GM12878 (cell line): ENCODE measurements at regions not wholly inside any gene's neighbourhood (a gene's known extent, or its start where the extent isn't known, plus 50 kb on each side); places are given as distances from the start of the nearest gene placed in this dataset.

Experiments
- ATAC-seq: fragments of 200-7000 bp; cut with Tn5 transposase; 3 replicates; pipeline ENCODE4 v1.9.1; 2020; ENCODE audit warnings: mild to moderate bottlenecking, moderate library complexity
- BruUV-seq: library from RNA; stranded (reverse); fragments of 400-500 nt; replicated peaks from 2 replicates; lab custom pipeline; 2021; lab: Mats Ljungman, UMichigan
- CTCF ChIA-PET: fragments of 300-600 bp; sonication (Branson Sonifier 250); formaldehyde crosslinking; extraction: SDS; loops from one replicate; lab custom pipeline; 2021; ENCODE audit warnings: inconsistent platforms; lab: Yijun Ruan, JAX
- POLR2A ChIA-PET: fragments of 350-600 bp; formaldehyde crosslinking; extraction: SDS; loops from one replicate; lab custom pipeline; 2021; ENCODE audit warnings: inconsistent platforms; lab: Charles Lee
- RAD21 ChIA-PET: fragments of 300-600 bp; sonication (Branson Sonifier 250); formaldehyde crosslinking; loops from one replicate; lab custom pipeline; 2023; ENCODE audit warnings: antibody characterized with exemption; ENCODE audit not compliant: unreplicated experiment; lab: Charles Lee
- SMC1A ChIA-PET: fragments of 300-600 bp; sonication (Branson Sonifier 250); formaldehyde crosslinking; loops from one replicate; lab custom pipeline; 2023; ENCODE audit not compliant: unreplicated experiment, uncharacterized antibody; lab: Charles Lee
- DNase-seq: peaks from one replicate; pipeline ENCODE4 v3.0.0-alpha.2; 2011; ENCODE audit warnings: low read depth, low spot score
- FAIRE-seq: peaks from 3 replicates; lab custom pipeline; 2011; peaks lifted over from hg19 to GRCh38; lab: Jason Lieb, UNC
- H2AFZ ChIP-seq: 2 replicates; pipeline ENCODE4 v1.6.0; 2011; ENCODE audit warnings: low read depth, low read length, control low read depth; ENCODE audit not compliant: control insufficient read depth
- H3K27ac ChIP-seq: 2 replicates; pipeline ENCODE4 v1.5.1; 2011; ENCODE audit warnings: control low read depth; ENCODE audit not compliant: control insufficient read depth, insufficient read depth
- H3K27me3 ChIP-seq, 2 experiments: replicated peaks in 1 of 2; 2 replicates each; pipeline versions ENCODE4 v1.6.0 to v1.6.1; 2011; ENCODE audit warnings: low read length in 1 of 2; ENCODE audit not compliant: control insufficient read depth in 2 of 2, insufficient read depth in 2 of 2
- H3K36me3 ChIP-seq, 2 experiments: 2 replicates each; pipeline ENCODE4 v1.5.1; 2011; ENCODE audit warnings: low read length in 1 of 2; ENCODE audit not compliant: control insufficient read depth in 2 of 2, insufficient read depth in 2 of 2
- H3K4me1 ChIP-seq: 2 replicates; pipeline ENCODE4 v1.6.1; 2011; ENCODE audit warnings: mild to moderate bottlenecking, low read length, moderate library complexity, mixed read lengths; ENCODE audit not compliant: control insufficient read depth, insufficient read depth
- H3K4me2 ChIP-seq: 2 replicates; pipeline ENCODE4 v1.6.0; 2011; ENCODE audit warnings: control low read depth; ENCODE audit not compliant: control insufficient read depth, insufficient read depth
- H3K4me3 ChIP-seq: fragments of 200-600 bp; sonication (generic); 2 replicates; pipeline ENCODE4 v1.5.1; 2016
- H3K79me2 ChIP-seq: 2 replicates; pipeline ENCODE4 v1.6.0; 2011; ENCODE audit warnings: low read length; ENCODE audit not compliant: control insufficient read depth, insufficient read depth
- H3K9ac ChIP-seq: 2 replicates; pipeline ENCODE4 v1.8.0; 2011; ENCODE audit warnings: low read length, control low read depth, mixed read lengths; ENCODE audit not compliant: control insufficient read depth, insufficient read depth
- H3K9me3 ChIP-seq: replicated peaks from 3 replicates; pipeline ENCODE4 v1.5.1; 2011; ENCODE audit warnings: mild to moderate bottlenecking, low read length; ENCODE audit not compliant: control insufficient read depth, insufficient read depth
- H4K20me1 ChIP-seq: 2 replicates; pipeline ENCODE4 v1.6.0; 2011; ENCODE audit not compliant: control insufficient read depth, insufficient read depth
- CREM ChIP-seq: IDR thresholded peaks from 2 replicates; pipeline ENCODE4 v1.6.1; 2014; ENCODE audit warnings: antibody characterized with exemption, low read depth
- FOXM1 ChIP-seq: IDR thresholded peaks from 2 replicates; pipeline ENCODE4 v1.6.1; 2012; ENCODE audit warnings: low read depth, mild to moderate bottlenecking, inconsistent platforms, low read length, moderate library complexity
- POLR2AphosphoS5 ChIP-seq: IDR thresholded peaks from 2 replicates; pipeline ENCODE4 v1.6.1; 2011; ENCODE audit warnings: mild to moderate bottlenecking, low read length, inconsistent platforms
- SRF ChIP-seq, 2 experiments: IDR thresholded peaks; 2 replicates each; pipeline ENCODE4 v1.6.1; 2011; ENCODE audit warnings: low read depth in 2 of 2, low read length in 2 of 2, mild to moderate bottlenecking in 1 of 2, moderate library complexity in 1 of 2
- ZBTB11 ChIP-seq: fragments of 450-650 bp; formaldehyde crosslinking; IDR thresholded peaks from 2 replicates; pipeline ENCODE4 v1.5.0; 2022; ENCODE audit warnings: mild to moderate bottlenecking, missing genetic modification characterization
- WGBS: methylation state at CpG from one replicate; pipeline ENCODE4 v1.1.6; 2016; ENCODE audit warnings: low lambda C conversion rate; ENCODE audit not compliant: insufficient replicate concordance, insufficient coverage; ENCODE audit errors: missing lambda C conversion rate; 5-methylcytosine and 5-hydroxymethylcytosine counted together
- in situ Hi-C: fragments of 300-500 bp; cut with MboI; formaldehyde crosslinking; loops from 9 replicates; pipeline ENCODE4 v1.14.3; 2018; ENCODE audit warnings: mixed read lengths
- intact Hi-C: fragments of 100-400 bp; cut with micrococcal nuclease; formaldehyde crosslinking; loops from one replicate; pipeline ENCODE4 v1.14.2; 2022; ENCODE audit not compliant: unreplicated experiment
- TF ChIP-seq, protein P1 (sequence below): fragments of 450-650 bp; IDR thresholded peaks from 2 replicates; pipeline ENCODE4 v1.6.1; 2018; ENCODE audit warnings: borderline replicate concordance, mild to moderate bottlenecking; ENCODE audit not compliant: partially characterized antibody
- TF ChIP-seq, protein P2 (sequence below), 3 experiments: IDR thresholded peaks in 2 of 3; conservative IDR thresholded peaks in 1 of 3; 2 replicates each; pipeline ENCODE4 v1.5.1; 2011; ENCODE audit warnings: low read depth in 3 of 3, low read length in 3 of 3, mild to moderate bottlenecking in 3 of 3, control low read depth in 2 of 3, moderate library complexity in 2 of 3, inconsistent platforms in 1 of 3, mixed read lengths in 1 of 3; ENCODE audit not compliant: control insufficient read depth in 2 of 3, insufficient read depth in 1 of 3; ENCODE audit errors: extremely low read depth in 1 of 3

- TF ChIP-seq, protein P1, sequence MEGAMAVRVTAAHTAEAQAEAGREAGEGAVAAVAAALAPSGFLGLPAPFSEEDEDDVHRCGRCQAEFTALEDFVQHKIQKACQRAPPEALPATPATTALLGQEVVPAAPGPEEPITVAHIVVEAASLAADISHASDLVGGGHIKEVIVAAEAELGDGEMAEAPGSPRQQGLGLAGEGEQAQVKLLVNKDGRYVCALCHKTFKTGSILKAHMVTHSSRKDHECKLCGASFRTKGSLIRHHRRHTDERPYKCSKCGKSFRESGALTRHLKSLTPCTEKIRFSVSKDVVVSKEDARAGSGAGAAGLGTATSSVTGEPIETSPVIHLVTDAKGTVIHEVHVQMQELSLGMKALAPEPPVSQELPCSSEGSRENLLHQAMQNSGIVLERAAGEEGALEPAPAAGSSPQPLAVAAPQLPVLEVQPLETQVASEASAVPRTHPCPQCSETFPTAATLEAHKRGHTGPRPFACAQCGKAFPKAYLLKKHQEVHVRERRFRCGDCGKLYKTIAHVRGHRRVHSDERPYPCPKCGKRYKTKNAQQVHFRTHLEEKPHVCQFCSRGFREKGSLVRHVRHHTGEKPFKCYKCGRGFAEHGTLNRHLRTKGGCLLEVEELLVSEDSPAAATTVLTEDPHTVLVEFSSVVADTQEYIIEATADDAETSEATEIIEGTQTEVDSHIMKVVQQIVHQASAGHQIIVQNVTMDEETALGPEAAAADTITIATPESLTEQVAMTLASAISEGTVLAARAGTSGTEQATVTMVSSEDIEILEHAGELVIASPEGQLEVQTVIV = no peak
- TF ChIP-seq POLR2AphosphoS5 (no peak), SRF (IDR thresholded peaks at IDR 0.05; ENCODE audit: low read depth in 2 of 2, low read length in 2 of 2) (no peak), CREM (no peak), FOXM1 (no peak)
- TF ChIP-seq, protein P2, sequence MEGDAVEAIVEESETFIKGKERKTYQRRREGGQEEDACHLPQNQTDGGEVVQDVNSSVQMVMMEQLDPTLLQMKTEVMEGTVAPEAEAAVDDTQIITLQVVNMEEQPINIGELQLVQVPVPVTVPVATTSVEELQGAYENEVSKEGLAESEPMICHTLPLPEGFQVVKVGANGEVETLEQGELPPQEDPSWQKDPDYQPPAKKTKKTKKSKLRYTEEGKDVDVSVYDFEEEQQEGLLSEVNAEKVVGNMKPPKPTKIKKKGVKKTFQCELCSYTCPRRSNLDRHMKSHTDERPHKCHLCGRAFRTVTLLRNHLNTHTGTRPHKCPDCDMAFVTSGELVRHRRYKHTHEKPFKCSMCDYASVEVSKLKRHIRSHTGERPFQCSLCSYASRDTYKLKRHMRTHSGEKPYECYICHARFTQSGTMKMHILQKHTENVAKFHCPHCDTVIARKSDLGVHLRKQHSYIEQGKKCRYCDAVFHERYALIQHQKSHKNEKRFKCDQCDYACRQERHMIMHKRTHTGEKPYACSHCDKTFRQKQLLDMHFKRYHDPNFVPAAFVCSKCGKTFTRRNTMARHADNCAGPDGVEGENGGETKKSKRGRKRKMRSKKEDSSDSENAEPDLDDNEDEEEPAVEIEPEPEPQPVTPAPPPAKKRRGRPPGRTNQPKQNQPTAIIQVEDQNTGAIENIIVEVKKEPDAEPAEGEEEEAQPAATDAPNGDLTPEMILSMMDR (IDR thresholded peaks at IDR 0.05 in 2 of 3, conservative IDR thresholded peaks at IDR 0.05 in 1 of 3; ENCODE audit: control insufficient read depth in 2 of 3, extremely low read depth in 1 of 3, insufficient read depth in 1 of 3, low read depth in 3 of 3, low read length in 3 of 3) = no peak
These were observed 410.8 kb upstream of the PDE3A start (continued) for GRCh38 chr12:19957308-19958125.

GRCh38 chr12:19958389-19958788 lies 409.9 kb upstream of the PDE3A start:
- ChIA-PET SMC1A (no interaction called here), RAD21 (no interaction called here), CTCF (interaction anchor here (0.6 kb wide), 1 partner anchor 353 kb away, joined by 4 read pairs; no protein-coding TSS in a partner anchor), POLR2A (no interaction called here)
- Histone ChIP-seq H3K36me3 (no peaks in the 10 kb centered on the region), H3K9ac (no peak overlapping the region), H3K9me3 (no peaks in the 10 kb centered on the region; the same call in 2 of the 3 replicates), H4K20me1 (no peaks in the 10 kb centered on the region), H2AFZ (no peak overlapping the region), H3K4me1 (no peaks in the 10 kb centered on the region), H3K4me3 (no peak overlapping the region), H3K79me2 (no peaks in the 10 kb centered on the region), H3K27ac (no peak overlapping the region), H3K27me3 (no peaks in the 10 kb centered on the region), H3K4me2 (no peak overlapping the region)
- 48% methylated on average over 1 of the region's 1 CpG for WGBS
- no peak for ATAC-seq
- no TSS peak for BruUV-seq
- intact Hi-C loops (no loop called here), in situ Hi-C loops (no loop called here)
- DNase-seq = no peak
- FAIRE-seq = no peak
- TF ChIP-seq ZBTB11 = no peak
